ENCODE measurements at regions not wholly inside any gene's neighbourhood (a gene's known extent, or its start where the extent isn't known, plus 50 kb on each side); places are given as distances from the start of the nearest gene placed in this dataset.

GRCh38 chr7:46047581-46047980 lies 126.5 kb upstream of the IGFBP3 start:
- Histone ChIP-seq H3K14ac (ENCODE audit: insufficient read length) (no peak overlapping the region), H2BK20ac (ENCODE audit: low read length) (no peak overlapping the region), H2BK12ac (ENCODE audit: low read depth, low read length) (no peak overlapping the region), H4K91ac (replicated peaks; ENCODE audit: insufficient read length, low read length) (no peak overlapping the region), H3K27me3 (replicated peaks in 1 of 4; ENCODE audit: control insufficient read depth in 3 of 4, extremely low read depth in 1 of 4, insufficient read depth in 3 of 4, low read length in 3 of 4) (peaks cover 0 to 1% (median 0%) of the 10 kb centered on the region in 4 experiments; a peak in 1 of 7 replicates), H4K20me1 (replicated peaks in 1 of 2; ENCODE audit: control insufficient read depth in 1 of 2, insufficient read depth in 2 of 2, low read length in 2 of 2) (no peaks in the 10 kb centered on the region), H3K18ac (ENCODE audit: extremely low read depth, low read length) (no peak overlapping the region), H3K4me2 (ENCODE audit: insufficient read depth in 1 of 2, low read depth in 2 of 2, low read length in 2 of 2) (no peak overlapping the region), H3K56ac (replicated peaks; ENCODE audit: insufficient read length, low read depth, low read length) (no peak overlapping the region), H3K23ac (ENCODE audit: insufficient read length) (no peak overlapping the region), H4K5ac (ENCODE audit: insufficient read length, low read depth, low read length) (no peak overlapping the region), H3K9ac (replicated peaks in 1 of 4; ENCODE audit: extremely low read depth in 1 of 4, low read depth in 3 of 4, low read length in 3 of 4) (no peak overlapping the region), H2BK120ac (replicated peaks; ENCODE audit: low read depth, low read length) (no peak overlapping the region), H3K23me2 (ENCODE audit: low read depth, low read length) (no peaks in the 10 kb centered on the region), H3K79me1 (ENCODE audit: low read depth, low read length) (no peaks in the 10 kb centered on the region), H4K8ac (ENCODE audit: extremely low read depth, insufficient read depth, low read length) (no peak overlapping the region), H3K4ac (replicated peaks; ENCODE audit: insufficient read length, low read depth, low read length) (no peak overlapping the region), H2BK15ac (ENCODE audit: low read length) (no peak overlapping the region), H3K4me1 (replicated peaks in 1 of 4; ENCODE audit: control insufficient read depth in 3 of 4, insufficient read depth in 4 of 4, low read length in 3 of 4) (no peaks in the 10 kb centered on the region), H2BK5ac (ENCODE audit: low read depth, low read length) (no peak overlapping the region), H3K9me3 (ENCODE audit: insufficient read depth in 2 of 2, low read depth in 1 of 2, low read length in 1 of 2) (peaks cover 0 to 4% of the 10 kb centered on the region in 2 experiments; a peak in 2 of 4 replicates), H3K79me2 (ENCODE audit: control insufficient read depth in 1 of 2, insufficient read depth in 2 of 2, low read length in 2 of 2) (no peaks in the 10 kb centered on the region), H3K36me3 (ENCODE audit: control insufficient read depth in 2 of 4, insufficient read depth in 4 of 4, low read length in 3 of 4) (no peaks in the 10 kb centered on the region), H2AK5ac (ENCODE audit: low read depth, low read length) (no peak overlapping the region), H2AFZ (ENCODE audit: low read length) (no peak overlapping the region), H3K4me3 (ENCODE audit: extremely low read depth in 1 of 4, insufficient read depth in 2 of 4, low read depth in 3 of 4, low read length in 4 of 4) (no peak overlapping the region), H3K27ac (ENCODE audit: low read depth, low read length) (no peak overlapping the region)
- POLR2A ChIA-PET (ENCODE audit: partially characterized antibody): no interaction called here
- CTCF ChIA-PET (ENCODE audit: partially characterized antibody): interaction anchor here (2.8 kb wide), 1 partner anchor 12 kb away, joined by 8 read pairs; no protein-coding TSS in a partner anchor
- 96% methylated on average over 9 of the region's 9 CpGs; no CpG with 5 or more reads in 1 of the 2 experiments for WGBS, 2 experiments (ENCODE audit: extremely low coverage in 1 of 2, insufficient coverage in 1 of 2, insufficient read length in 1 of 2, insufficient replicate concordance in 2 of 2, low coverage in 1 of 2, low lambda C conversion rate in 2 of 2, missing lambda C conversion rate in 1 of 2)
- FAIRE-seq (no peak), DNase-seq (ENCODE audit: low read depth in 1 of 2, low spot score in 2 of 2) (no peak)
- TF ChIP-seq JUN (IDR thresholded peaks at IDR 0.05; ENCODE audit: low read depth, low read length) (no peak), RNF2 (IDR thresholded peaks at IDR 0.05; ENCODE audit: borderline replicate concordance, low read depth, low read length, missing control alignments, poor library complexity, severe bottlenecking) (no peak), USF2 (IDR thresholded peaks at IDR 0.05; ENCODE audit: low read length) (no peak), BCL11A (IDR thresholded peaks at IDR 0.05; ENCODE audit: low read depth in 2 of 2, low read length in 2 of 2) (no peak), MAFK (IDR thresholded peaks at IDR 0.05; ENCODE audit: low read depth, low read length) (no peak), TAF1 (IDR thresholded peaks at IDR 0.05; ENCODE audit: low read depth, low read length) (no peak), TAF7 (optimal IDR thresholded peaks at IDR 0.05; ENCODE audit: borderline replicate concordance, low read depth, low read length) (no peak)

Data from H1 (cell line).